HG03095 (cell line): ENCODE measurements at regions not wholly inside any gene's neighbourhood (a gene's known extent, or its start where the extent isn't known, plus 50 kb on each side); places are given as distances from the start of the nearest gene placed in this dataset.

ENCODE experiments used
- ATAC-seq: cut with Tn5 transposase; IDR thresholded peaks from one replicate; pipeline ENCODE4 v1.9.1; 2021; ENCODE audit warnings: moderate library complexity; ENCODE audit not compliant: unreplicated experiment

DNA sequence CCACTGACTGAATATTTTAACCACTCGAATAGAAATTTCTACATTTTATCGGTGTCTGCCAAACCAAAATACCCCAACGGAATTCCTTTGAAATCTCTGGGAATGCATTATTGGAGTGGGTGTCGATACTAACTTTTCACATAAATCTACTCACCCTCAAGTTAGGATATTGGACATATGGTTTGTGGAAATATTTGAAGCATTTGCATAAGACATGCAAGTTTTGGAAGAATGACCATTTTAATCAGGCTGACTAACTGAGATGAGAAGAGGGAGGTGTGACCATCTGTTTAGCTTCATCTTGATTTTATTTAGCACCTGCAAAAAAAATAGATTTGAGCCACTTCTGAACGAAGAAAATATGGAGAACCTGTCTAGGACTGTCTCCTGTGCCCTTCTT, 61.2 kb downstream of the KLF6 start:
- ATAC-seq: no peak

DNA sequence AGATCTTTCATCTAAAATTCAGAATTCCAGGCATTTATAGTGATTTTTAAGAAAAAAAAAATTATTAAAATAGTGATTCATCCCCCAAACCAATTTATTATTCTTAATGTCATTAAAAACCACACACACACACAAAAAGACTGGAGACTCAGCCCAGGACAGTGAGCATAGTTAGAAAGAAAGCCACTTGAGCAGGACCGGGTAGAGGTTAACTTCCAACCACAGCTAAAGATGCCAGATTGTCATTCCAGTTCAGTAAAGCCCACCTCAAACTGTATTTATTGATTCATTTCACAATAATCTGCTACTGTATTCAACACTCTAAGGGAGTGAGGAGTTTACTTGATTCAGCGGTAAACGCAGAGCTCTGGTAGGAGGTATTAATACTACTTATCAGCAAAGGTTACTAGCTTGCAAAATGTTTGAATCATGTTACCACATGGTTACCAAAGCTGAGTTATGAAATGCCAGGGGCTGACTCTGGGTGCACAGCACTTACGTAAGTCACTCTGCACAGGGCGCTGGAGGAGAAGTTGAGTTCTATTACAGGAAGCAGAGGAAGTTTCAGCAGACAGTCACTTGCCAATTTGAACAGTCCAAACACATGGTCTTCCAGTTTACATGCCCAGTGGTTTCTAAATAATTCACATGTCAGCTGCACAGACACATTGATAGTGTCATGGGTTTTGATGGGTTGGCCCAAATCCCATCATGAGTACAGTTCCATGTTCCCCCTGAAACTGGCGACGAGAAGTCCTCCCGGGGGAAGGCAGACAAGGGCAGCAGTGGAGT, 64.6 kb downstream of the KLF6 start:
- ATAC-seq: no peak

DNA sequence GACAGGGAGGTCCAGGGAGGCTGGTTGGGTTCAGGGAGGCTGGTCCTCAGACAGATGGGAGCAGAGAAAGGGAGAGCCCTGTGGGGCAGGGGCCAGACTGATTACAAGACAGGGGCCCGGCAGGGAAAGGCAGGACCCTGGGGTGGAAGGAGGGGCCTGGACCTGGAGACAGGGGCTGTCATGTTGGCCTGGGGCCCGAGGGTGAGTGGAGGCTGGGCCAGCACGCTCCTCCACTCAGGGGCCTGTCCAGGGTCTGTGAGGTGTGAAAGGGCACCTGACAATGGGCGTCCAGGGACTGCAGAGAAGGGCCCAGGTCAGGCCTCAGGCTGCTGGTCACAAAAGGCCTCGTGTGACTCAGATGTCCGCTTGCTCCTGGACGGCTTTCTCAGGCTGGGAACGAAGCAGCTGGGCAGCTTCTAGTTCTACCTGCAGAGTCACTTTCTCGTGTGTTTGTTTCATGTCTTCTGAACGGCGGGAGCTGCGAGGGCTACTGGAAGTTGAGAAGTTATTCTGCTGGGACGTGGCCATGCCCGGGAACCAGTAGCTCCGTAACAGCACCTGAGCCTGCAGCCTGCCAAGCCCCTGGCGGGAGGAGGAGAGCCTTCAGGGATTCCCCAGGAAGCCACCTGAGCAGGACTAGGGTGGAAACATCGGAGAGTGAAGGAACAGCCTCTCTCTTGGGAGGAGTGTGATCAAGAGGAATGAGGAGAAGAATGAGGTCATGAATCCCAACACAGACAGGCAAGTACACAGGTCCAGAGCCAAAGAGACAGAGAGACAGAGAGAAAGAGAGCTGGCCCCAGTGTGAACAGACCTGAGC, 65.8 kb downstream of the KLF6 start:
- ATAC-seq: no peak

DNA sequence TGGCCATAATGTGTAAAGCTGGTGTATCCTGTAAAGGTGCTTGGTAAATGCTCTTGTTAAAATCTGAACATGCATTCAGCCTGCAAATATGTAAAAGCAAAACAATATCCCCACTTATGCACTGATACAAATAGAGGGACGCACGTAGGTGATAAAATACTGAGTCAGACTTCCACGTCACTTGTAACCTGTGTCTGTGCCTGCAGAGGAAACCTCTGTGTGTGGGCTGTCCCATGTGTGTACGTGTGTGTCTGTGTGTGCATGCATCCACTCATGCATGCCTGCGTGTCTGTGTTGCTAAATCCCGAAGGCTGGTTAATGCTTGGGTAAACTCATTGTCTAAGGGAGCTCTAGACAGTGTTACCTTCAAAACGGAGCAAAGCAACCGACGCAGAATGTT, 68.9 kb downstream of the KLF6 start:
- no peak for ATAC-seq

DNA sequence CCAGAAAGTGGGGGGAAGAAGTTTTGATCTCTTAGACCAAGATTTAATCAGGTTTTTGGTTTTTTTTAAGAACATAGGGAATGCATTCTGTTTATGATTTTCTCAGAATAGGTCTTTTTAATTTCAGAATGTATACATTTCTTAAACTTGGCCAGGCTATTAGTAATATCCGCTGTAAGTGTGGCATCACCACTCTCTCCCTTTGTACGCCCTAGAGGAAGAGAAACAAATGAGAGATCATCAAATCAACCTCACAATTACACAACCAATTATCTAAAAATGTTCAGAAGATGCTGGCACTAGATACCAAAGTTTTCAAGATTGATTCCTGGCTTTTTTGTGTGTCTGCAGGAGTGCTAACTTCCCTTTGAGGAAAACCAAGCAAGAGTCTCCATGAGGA, 70.0 kb downstream of the KLF6 start:
- no peak for ATAC-seq

DNA sequence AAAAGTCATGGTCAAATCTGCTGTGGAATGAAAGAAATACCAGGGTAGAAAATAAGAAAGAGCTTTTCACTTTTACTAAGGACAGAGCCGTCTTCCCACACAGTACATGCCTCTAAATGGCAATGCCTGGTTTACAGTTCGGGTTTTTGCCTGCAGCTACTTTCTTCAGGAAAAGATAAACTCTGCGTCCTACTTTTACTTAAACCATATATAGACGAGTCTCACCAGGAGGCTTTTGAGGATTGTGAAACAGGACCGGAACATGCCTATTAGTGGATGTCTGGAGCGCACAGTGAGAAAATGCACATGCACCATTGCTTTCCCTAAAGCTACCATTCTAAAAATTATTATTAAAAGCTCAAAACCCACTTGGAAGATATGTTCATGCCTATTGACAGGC, 70.5 kb downstream of the KLF6 start:
- ATAC-seq: no peak

GRCh38 chr10:3712707-3713106, 72.3 kb downstream of the KLF6 start:
- no peak for ATAC-seq

DNA sequence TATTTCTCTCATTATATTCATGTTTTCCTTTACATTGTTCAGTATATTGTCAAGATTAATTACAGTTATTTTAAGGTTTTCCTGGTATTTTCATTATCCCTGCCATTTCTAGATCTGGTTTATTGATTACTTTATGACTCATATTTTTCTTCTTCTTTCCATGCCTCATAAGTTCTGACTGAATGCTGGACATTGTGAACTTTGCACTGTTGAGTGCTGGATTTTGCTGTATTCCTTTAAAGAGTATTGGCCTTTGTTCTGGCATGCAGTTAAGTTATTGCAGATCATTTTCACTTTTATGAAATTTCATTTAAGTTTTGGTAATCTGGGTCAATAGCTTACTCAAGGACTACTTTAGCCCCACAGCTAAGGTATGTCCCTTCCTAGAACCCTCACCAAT, 73.1 kb downstream of the KLF6 start:
- no peak for ATAC-seq

- ATAC-seq: no peak
Measured at GRCh38 chr10:3710764-3711163, 74.2 kb downstream of the KLF6 start.

DNA sequence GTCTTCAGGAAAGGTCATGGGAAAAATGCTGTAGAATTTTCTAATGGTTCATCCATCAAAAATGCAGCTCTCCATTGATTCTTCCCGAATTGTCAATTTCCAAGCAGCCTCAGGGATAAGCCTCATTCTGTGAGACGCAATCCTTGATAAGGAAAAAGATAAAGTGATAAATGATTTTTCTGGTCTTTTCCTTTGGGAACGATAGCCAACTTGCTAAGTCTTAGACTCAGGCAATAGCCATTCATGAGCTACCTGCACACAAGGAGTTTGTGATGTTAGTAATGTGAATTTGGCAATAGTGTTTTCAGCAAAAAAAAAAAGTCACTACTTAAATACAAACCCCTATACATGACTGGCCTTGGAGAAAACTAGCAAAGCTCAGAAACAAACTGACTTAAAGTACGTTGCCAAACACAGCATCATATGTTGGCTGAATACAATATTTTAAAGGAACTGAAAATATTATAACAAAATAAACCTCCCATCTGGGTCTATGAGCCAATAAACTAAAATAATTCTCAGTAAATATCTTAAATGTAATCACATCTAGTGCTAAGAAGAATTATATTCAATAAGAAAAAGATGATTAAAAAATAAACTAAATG, 75.5 kb downstream of the KLF6 start:
- no peak for ATAC-seq

- ATAC-seq: no peak
Measured at GRCh38 chr10:3708852-3709251, 76.2 kb downstream of the KLF6 start.

DNA sequence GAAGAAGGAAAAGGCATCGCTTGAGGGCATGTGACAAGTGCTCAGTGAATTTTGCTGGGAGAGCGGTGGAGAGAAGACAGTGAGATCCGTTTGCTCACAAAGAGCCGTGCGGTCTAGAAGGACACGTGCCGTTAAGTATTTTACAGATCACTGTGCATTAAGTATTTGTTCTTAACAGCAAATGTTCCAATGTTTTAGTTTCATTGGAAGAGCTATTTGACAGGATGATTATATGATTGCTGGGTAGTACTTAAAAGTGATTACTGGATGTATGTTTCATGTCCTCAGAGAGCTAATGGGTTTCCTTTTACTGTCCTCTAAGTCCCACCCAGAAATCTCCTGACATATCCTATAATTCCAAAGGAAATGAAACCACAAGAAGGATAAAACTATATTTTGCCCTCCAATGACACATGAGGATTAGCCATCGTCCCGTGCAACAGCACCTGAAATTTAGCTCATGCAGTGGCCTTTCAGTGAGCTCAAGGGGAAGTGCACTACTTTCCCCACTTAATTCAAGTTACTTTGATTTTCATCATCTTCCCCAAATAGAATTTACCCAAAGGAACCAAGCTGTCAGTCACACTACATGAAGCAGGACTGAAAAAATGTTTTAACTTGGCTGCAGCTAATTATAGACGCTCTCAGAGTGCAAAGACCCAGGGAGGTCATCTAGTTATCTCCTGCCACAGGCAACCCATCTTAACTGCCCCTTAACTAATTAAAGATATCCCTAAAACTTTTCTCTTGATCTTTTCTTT, 80.3 kb downstream of the KLF6 start:
- ATAC-seq: no peak

GRCh38 chr10:3702569-3702968, 82.4 kb downstream of the KLF6 start:
- no peak for ATAC-seq

DNA sequence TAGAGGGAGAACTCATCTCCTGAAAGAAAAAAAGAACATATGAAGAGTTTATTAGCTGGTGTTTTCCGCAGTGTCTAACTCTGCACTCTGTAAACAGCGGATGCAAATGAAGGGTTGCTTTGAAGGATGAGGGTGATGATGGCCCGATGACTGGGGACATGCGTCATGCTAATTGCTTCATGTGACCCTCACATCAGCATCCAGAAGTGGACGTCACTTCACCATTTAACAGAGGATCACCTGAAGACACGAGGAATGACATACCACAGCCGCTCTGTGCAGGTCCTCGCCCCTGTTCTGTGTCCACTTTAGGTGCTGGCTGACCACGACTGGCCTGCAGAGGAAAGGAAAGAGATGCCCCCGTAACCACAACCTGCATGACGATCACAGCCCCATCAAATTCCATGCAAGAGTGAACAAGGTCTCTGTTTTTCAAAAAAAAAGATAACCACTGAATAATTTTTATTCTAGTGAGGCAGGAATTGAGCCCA, 82.9 kb downstream of the KLF6 start:
- ATAC-seq: no peak

- ATAC-seq: no peak
Measured at GRCh38 chr10:3701491-3701890, 83.5 kb downstream of the KLF6 start.

DNA sequence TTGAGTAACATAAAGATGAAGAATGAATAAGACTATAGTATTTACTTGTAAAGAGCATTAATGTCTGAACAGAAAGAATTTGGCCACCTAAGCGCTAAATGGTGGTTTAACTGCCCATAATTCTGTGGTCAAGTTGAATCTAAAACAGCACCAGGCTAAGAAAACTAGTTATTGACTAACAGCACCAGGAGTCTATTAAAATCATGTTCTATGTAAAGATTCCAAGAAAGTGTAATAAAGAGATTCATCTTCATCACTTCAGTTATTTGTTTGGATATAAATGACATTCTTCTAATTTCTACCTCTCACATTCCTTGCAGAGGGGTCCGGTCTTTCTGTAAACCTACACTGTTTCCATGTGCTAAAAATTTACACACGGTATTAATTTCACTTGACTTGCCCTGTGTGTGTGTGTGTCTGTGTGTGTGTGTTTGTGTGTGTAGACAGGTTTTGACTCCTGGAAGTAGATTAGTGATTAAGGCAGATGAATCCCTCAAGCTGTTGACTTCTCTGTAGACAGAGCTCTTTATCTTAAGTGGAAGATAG, 84.4 kb downstream of the KLF6 start:
- ATAC-seq: no peak

GRCh38 chr10:3699916-3700315, 85.1 kb downstream of the KLF6 start:
- ATAC-seq: no peak

GRCh38 chr10:3698312-3698711, 86.7 kb downstream of the KLF6 start:
- no peak for ATAC-seq

DNA sequence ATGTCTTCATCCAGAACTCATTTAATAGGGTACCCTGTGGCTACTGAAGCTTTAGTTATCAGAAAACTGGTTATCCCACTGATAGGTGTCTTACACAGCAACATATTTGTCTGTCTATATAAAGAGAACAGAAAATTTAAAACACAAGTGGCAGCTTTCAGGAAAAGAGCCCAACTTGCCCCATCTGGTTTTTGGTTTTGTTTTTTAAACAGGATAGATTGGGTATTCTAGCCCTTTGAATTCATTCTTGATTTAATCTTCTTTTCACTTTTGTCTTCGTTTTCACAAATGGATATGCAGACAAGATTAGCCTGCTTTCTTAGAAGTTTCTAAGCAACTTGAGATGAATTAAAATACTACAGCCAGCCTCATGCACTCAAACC, 91.3 kb downstream of the KLF6 start:
- no peak for ATAC-seq

DNA sequence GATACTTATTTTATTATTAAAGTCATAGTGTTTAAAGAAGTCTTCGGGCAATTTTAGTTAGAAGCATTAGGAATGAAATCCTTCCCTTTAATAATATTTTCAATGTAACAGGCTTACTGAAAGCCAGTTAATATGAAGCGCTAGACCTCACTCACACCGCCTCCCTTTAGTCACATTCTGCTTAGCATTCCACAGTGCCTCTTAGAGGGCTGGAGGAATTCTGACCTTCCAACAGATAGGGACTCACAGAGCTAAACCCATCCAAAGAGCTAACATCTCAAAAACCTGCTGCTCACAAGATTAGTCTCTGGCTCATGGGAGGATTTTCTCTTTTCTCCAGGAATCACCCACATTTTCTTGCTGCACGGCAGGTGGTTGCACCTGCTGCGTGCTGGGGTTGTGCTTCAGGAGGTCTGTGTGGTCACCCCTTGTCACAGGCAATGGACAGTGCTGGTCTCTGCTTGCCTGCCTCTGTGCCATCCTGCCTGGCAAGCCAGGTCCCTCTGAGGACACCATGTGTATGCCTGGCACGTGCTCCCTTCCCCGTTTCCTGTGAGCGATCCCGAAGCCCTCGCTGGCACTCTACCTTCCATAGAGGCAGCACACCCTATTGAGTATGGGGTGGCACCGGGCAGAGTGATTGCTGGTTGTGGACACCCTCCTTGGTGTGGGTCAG, 91.8 kb downstream of the KLF6 start:
- no peak for ATAC-seq
